Activated CD8-positive, alpha-beta T cell treated with anti-CD3 and anti-CD28 coated beads for 36 hours (primary cell): ENCODE measurements at regions not wholly inside any gene's neighbourhood (a gene's known extent, or its start where the extent isn't known, plus 50 kb on each side); places are given as distances from the start of the nearest gene placed in this dataset.

Experiments used
- ATAC-seq: fragments of 200-7000 bp; cut with Tn5 transposase; one replicate; pipeline ENCODE4 v1.10.0; 2021; ENCODE audit warnings: mild to moderate bottlenecking, moderate library complexity
- CTCF ChIA-PET: fragments of 350-600 bp; sonication (Branson Sonifier 250); formaldehyde crosslinking; loops from one replicate; lab custom pipeline; 2021; ENCODE audit warnings: antibody characterized with exemption; lab: Charles Lee
- POLR2A ChIA-PET: fragments of 350-600 bp; sonication (Branson Sonifier 250); formaldehyde crosslinking; loops from one replicate; lab custom pipeline; 2021; ENCODE audit warnings: antibody characterized with exemption; lab: Charles Lee
- DNase-seq: peaks from one replicate; pipeline ENCODE4 v3.0.0-alpha.2; 2020
- H3K27ac Mint-ChIP-seq: one replicate; pipeline ENCODE4 v1.8.0; 2021; ENCODE audit warnings: mild to moderate bottlenecking, mixed read lengths
- H3K27me3 Mint-ChIP-seq: one replicate; pipeline ENCODE4 v1.8.0; 2021; ENCODE audit warnings: mixed read lengths
- H3K36me3 Mint-ChIP-seq: one replicate; pipeline ENCODE4 v1.8.0; 2021; ENCODE audit warnings: low read depth, mixed read lengths
- H3K4me1 Mint-ChIP-seq: one replicate; pipeline ENCODE4 v1.8.0; 2021; ENCODE audit warnings: low read depth, mixed read lengths
- H3K4me3 Mint-ChIP-seq: one replicate; pipeline ENCODE4 v1.8.0; 2021; ENCODE audit warnings: mild to moderate bottlenecking, moderate library complexity, mixed read lengths
- H3K9me3 Mint-ChIP-seq: one replicate; pipeline ENCODE4 v1.8.0; 2021; ENCODE audit warnings: mixed read lengths
- CTCF ChIP-seq: fragments of 200-600 bp; IDR thresholded peaks from one replicate; pipeline ENCODE4 v1.8.0; 2022; ENCODE audit warnings: antibody characterized with exemption, mild to moderate bottlenecking
- intact Hi-C: fragments of 100-400 bp; cut with micrococcal nuclease; formaldehyde crosslinking; loops from one replicate; pipeline ENCODE4 v1.10.0; 2022

- H3K4me1 Mint-ChIP-seq: no peaks in the 10 kb centered on the region
- no peak for TF ChIP-seq CTCF
- peaks cover 1% of the 10 kb centered on the region for H3K27me3 Mint-ChIP-seq
- ChIA-PET POLR2A (no interaction called here), CTCF (no interaction called here)
- H3K27ac Mint-ChIP-seq: no peak overlapping the region
- no peak overlapping the region for H3K4me3 Mint-ChIP-seq
- intact Hi-C loops: no loop called here
- H3K36me3 Mint-ChIP-seq: no peaks in the 10 kb centered on the region
- no peak for DNase-seq
- ATAC-seq: no peak
- H3K9me3 Mint-ChIP-seq: peaks cover 2% of the 10 kb centered on the region
These were observed 107.1 kb upstream of the FTMT start for GRCh38 chr5:121744577-121744976.

- intact Hi-C loops: no loop called here
- Mint-ChIP-seq H3K27me3 (peaks cover 1% of the 10 kb centered on the region), H3K27ac (no peak overlapping the region), H3K36me3 (no peaks in the 10 kb centered on the region), H3K4me3 (no peak overlapping the region), H3K4me1 (no peaks in the 10 kb centered on the region), H3K9me3 (no peaks in the 10 kb centered on the region)
- ChIA-PET POLR2A (no interaction called here), CTCF (no interaction called here)
- no peak for DNase-seq
- ATAC-seq: no peak
- TF ChIP-seq CTCF: no peak
These were observed 106.3 kb upstream of the FTMT start for GRCh38 chr5:121745407-121745806.

- intact Hi-C loops: no loop called here
- TF ChIP-seq CTCF: no peak
- ChIA-PET CTCF (no interaction called here), POLR2A (no interaction called here)
- H3K27me3 Mint-ChIP-seq: peaks cover 1% of the 10 kb centered on the region
- H3K4me3 Mint-ChIP-seq: no peak overlapping the region
- no peak overlapping the region for H3K27ac Mint-ChIP-seq
- no peak for DNase-seq
- ATAC-seq: no peak
- no peaks in the 10 kb centered on the region for H3K4me1 Mint-ChIP-seq
- no peaks in the 10 kb centered on the region for H3K9me3 Mint-ChIP-seq
- no peaks in the 10 kb centered on the region for H3K36me3 Mint-ChIP-seq
These were observed 104.9 kb upstream of the FTMT start for GRCh38 chr5:121746763-121747162.

GRCh38 chr5:121748686-121749085 lies 103.0 kb upstream of the FTMT start:
- intact Hi-C loops: no loop called here
- POLR2A ChIA-PET: no interaction called here
- H3K4me1 Mint-ChIP-seq: no peaks in the 10 kb centered on the region
- H3K27ac Mint-ChIP-seq: no peak overlapping the region
- no peak for TF ChIP-seq CTCF
- H3K27me3 Mint-ChIP-seq: peaks cover 1% of the 10 kb centered on the region
- H3K9me3 Mint-ChIP-seq: no peaks in the 10 kb centered on the region
- ATAC-seq: no peak
- H3K36me3 Mint-ChIP-seq: no peaks in the 10 kb centered on the region
- CTCF ChIA-PET: no interaction called here
- no peak for DNase-seq
- H3K4me3 Mint-ChIP-seq: no peak overlapping the region

- intact Hi-C loops: no loop called here
- H3K9me3 Mint-ChIP-seq: no peaks in the 10 kb centered on the region
- H3K4me1 Mint-ChIP-seq: no peaks in the 10 kb centered on the region
- H3K36me3 Mint-ChIP-seq: no peaks in the 10 kb centered on the region
- TF ChIP-seq CTCF: no peak
- ChIA-PET POLR2A (no interaction called here), CTCF (no interaction called here)
- ATAC-seq: no peak
- H3K27ac Mint-ChIP-seq: no peak overlapping the region
- no peak overlapping the region for H3K4me3 Mint-ChIP-seq
- DNase-seq: no peak
- H3K27me3 Mint-ChIP-seq: no peaks in the 10 kb centered on the region
These were observed 99.5 kb upstream of the FTMT start for GRCh38 chr5:121752149-121752548.
